HG02938 (cell line): ENCODE measurements at regions not wholly inside any gene's neighbourhood (a gene's known extent, or its start where the extent isn't known, plus 50 kb on each side); places are given as distances from the start of the nearest gene placed in this dataset.
"Not testable (repeated sequence)": the region's sequence is repeated elsewhere in the genome, so short reads cannot be mapped to it uniquely, and the experiment has no call there.

ENCODE experiments used
- ATAC-seq: cut with Tn5 transposase; IDR thresholded peaks from one replicate; pipeline ENCODE4 v1.9.1; 2021; ENCODE audit warnings: mild to moderate bottlenecking, moderate library complexity; ENCODE audit not compliant: unreplicated experiment

DNA sequence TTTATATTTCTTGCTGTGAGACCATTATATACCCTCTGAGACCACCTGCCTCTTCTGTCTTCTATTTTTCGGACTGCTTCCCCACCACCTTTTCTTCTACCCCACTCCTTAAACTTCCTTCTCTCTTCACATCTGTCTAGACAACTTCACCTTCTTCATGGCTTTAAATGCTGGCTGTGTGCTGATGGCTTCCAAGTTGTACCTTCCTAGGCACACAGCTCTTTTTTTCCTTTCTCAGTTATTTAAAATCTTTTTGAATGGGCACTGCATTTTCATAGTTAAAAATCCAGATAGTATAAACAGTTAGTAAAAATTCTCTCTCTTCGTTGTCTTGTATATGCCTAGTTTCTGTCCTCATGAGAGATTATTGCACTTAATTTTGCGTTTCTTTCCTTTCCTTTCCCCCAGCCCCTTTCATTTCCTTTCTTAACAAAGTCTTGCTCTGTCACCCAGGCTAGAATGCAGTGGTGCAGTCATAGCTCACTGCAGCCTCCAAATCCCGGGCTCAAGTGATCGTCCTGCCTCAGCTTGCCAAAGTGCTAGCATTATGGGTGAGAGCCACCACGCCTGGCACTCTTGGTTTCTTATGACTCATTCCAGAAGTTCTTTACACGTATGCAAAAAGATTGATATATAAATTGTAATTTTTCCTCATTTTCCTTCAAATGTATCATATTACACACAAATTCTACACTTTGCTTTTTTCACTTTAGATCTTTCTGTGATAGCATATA is 114.3 kb downstream of the NPIPB5 start:
- ATAC-seq: no peak

DNA sequence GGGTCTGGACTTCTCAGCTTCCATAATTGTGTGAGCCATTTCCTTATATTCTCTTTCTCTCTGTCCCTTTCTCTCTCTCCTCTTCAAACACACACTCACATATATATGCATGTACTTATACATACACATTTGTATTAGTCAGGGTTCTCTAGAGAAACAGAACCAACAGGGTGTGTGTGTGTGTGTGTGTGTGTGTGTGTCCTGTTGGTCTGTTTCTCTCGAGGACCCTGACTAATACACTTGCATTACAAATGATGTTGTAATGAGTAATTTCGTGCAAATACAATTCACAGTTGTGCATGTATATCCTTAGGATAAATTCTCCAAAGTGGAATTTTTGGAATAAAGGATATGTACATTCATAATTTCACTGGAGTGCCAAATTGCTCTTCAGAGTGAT is 115.3 kb downstream of the NPIPB5 start:
- no peak for ATAC-seq

DNA sequence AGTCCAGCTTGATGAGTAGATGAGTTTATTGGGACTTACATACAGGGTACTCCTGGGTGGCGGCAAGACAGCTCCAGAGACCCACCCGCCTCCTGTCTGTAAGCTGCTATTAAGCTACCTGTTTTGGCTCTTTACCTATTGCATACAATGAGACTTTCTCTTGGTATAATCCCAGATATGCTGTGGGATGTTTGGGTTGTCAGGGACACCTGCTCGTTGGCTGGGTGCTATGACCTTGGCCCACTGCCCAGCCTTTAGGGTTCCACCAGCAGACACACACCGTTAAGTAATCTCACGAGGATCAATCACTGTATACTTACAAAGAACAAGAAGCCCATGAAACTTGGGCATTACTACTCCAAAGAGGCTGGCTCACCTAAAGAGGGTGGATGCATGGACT is 116.4 kb downstream of the NPIPB5 start:
- ATAC-seq: no peak

DNA sequence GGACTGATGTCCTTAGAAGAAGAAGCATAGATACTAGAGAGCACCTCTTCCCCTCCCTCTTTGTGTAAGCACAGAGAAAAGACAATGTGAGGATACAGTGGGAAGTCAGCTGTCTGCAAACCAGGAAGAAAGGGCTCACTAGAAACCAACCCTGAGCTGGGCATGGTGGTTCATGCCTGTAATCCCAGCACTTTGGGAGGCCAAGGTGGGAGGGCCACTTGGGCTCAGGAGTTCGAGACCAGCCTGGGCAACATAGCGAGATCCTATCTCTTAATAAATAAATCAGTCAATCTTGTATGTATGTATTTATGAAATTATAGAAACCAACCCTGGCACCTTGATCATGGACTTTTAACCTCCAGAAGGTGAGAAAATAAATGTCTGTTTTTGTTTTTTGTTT is 118.3 kb downstream of the NPIPB5 start:
- ATAC-seq: no peak

DNA sequence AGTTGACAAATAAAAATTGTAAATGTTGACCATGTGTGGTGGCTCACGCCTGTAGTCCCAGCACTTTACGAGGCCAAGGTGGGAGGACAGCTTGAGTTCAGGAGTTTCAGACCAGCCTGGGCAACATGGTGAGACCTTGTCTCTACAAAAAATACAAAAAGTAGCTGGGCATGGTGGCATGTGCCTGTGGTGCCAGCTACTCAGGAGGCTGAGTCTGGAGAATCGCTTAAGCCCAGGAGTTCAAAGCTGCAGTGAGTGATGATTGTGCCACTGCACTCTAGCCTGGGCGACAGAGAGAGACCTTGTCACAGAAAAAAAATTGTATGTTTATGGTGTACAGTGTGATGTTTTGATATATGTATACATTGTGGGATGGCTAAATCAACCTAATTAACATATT is 119.6 kb downstream of the NPIPB5 start:
- ATAC-seq: no peak

DNA sequence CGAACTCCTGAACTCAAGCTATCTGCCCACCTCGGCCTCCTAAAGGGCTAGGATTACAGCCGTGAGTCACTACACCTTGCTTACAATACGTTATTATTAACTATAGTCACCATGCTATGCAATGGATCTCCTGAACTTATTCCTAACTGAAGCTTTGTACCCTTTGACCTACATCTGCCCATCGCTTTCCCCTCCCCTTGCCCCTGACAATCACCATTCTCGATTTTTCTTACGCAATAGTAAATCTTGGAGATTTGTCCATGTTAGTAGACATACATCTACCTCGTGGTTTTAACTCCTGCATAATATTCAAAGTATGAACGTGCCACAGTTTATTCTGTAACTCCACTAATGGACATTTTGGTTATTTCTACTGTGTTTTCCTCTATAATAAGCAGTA is 120.6 kb downstream of the NPIPB5 start:
- no peak for ATAC-seq

DNA sequence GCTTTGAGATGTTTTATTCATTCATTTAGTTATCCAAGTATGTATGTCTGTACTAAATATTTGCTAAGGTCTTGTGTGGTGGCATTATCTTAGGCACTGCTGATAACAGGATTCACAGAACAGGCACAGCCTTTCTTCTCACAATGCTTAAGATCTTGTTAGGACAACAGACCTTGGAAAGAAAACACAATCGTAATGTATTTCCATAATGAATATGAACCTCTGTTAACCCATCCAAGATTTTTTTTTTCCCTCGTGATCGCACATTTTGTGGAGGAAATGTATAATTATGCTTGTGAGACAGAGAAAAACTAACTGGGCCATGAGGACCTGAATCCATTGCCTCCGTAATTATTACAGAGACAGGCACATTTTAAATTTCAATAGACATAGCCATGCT is 121.9 kb downstream of the NPIPB5 start:
- no peak for ATAC-seq

DNA sequence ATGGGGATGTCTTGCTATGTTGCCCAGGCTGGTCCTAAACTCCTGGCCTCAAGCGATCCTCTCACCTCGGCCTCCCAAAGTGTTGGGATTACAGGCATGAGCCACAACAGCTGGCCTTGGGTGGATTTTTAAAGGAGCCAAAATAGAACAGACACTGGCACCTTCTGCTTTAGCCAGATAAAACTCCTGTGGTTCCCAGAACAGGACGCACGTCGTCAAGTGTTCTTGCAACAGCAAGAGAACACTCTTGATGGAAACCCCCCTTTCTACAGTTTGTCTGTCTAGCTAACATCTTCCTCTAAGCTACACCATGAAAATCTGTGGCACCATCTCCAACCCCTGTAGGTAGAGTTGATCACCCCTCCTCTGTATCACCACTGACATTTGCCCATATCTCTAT is 122.6 kb downstream of the NPIPB5 start:
- no peak for ATAC-seq

DNA sequence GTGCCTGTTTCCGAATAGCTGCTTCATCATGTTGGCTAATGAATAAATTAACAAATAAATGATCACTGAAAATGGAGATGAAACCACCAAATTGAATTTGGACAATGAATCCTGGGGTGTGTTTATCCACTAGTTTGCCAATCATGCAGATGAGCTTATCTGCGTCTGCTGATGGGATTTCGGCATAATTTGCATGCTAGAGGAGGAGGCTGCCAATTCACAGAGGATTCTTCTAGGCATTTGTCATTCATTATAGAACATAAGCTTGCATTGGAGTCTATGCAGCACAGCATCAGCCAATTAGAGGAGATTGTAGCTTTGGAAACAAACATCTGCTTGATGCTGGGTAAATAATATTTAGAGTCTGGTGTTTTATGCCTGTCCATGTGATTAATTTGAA is 123.1 kb downstream of the NPIPB5 start:
- no peak for ATAC-seq

DNA sequence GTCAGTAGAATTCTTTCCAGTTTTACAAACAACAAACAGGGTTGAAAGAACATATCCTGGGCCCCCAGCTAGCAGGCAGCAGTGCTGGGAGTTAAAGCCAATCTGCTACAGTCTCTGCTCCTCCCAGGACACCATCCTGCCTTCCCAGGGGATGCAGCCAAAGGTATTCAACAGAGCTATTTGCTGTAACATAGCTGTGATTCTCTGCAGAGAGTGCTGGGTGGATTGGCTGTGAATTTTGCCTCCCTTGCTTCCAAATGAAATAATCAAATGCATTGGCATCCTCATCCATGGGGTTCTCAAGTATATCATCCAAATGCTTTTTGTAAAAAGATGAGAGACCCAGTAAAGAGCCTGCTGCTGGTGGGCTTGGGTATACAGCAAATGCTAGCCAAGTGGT is 124.3 kb downstream of the NPIPB5 start:
- ATAC-seq: no peak

DNA sequence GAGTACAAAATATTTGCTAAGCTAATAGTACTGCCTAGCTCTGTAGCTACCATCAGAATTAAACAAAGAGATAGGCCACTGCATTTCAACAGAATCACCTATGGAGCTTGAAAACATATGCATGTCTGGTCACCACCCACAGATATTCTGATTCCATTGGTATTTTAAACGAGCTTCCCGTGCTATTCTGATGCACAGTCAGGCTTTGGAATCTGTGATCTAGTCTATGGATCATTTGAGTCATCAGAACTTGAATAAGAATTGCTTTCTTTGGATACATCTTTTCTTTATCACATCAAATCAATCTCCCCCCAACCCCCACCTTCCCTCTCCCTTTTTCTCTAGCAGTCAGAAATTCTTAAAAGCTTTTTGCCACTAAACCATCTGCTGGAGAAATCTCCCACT is 124.7 kb downstream of the NPIPB5 start:
- no peak for ATAC-seq

DNA sequence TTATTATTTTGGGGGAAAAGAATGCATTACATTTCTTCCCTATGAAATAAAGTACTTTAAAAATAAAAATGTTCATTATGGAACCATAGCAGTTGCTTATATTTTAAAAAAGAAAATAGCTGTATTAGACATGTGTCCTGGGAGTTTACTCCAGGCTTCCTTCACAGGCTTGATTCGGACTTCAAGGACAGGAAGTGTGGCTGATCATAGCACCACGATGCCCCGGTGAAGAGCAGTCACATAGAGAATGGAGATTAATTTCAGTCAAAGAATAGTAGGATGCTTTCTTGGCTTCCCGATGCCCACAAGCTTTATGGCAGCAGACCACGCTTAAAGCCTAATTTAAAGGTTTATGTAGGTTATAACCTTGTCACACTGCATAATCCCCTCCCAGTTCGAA is 125.1 kb downstream of the NPIPB5 start:
- no peak for ATAC-seq

DNA sequence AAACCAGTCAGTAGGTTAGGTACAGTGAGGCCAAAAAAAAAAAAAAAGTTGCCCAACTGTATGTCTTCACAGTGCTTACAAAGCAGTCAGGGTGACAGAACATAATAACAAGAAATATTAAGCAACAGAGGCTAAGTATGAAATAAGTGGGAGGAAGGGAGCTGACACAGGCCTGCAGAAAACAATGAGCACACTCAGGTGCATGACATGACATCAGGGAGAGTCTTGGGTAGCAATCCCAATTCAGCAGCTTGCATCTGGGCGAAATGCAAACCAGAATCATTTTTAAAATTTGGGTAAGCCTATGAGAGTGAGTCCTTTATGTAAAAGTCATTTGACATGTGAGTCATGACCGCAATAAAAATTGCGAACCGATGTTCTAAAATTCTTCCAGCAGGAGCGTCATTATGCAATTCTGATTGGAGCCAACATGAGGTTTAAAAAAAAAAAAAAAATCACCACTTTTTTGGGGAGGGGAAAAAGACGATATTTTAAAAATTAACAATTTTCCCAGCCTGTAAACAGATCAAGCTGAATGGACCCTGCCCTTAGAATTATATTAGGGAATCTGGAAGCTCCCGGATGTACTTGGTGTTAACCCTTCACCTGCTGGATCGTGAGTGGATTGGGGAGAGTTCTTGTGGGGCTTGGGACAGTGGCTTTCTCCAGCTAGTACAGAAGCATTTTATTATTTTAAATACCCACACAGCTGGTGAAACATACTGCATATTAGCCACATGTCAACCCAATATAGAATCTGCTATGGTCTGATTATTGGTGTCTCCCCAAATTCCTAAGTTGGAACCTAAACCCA is 127.9 kb downstream of the NPIPB5 start:
- no peak for ATAC-seq

DNA sequence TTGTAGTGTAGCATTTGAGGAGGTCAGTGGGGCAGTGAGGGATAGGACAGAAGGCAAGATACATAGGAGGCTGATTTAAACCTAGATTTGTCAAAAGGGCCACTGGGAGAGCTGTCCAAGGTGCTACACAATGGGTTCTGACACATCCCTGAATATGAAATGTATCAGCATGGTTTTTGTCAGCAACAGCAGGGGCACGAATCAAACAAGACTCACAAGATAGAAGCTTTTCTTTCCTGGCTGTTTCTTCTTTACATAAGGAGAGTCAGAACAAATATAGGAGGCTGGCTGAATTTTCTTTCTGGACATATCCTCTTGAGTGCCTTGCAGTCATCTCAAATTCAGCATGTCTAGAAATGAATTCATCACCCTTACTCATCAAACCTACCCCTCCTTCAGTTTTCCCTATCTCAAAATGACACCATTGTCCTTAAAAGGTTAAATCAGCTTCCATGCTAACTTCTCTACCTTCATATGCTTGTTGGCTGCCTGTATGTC is 130.5 kb downstream of the NPIPB5 start:
- ATAC-seq: no peak

DNA sequence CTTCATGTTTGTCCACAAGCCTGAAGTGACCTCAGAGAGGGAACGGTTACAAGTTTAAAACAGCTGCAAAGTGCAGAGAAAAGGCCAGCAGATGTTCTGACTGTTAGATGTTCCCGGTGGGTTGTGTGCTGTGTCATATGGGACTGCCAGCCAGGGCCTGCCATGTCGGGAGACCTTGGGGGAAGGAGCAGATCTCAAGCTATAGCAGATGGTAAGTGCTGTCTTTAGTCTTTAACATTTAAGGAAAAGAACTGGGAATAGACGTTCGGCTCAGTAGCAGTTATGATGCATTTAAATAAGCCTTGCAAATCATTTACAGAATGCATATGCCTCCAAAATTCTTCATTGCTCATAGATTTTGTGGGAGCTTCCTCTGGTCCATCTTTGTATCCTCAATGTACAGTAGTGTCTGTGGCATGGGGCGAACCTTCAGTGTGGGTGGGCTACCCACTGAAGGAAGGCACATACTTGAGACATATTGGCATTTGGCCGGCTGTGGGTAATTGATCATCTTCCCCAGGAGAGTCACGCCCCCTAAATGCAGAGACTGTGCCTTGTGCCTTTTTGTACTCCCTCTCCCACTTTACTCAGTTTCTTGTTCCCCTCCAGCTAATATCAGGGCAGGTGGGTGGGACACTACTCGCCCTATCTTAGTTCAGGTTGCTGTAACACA is 131.9 kb downstream of the NPIPB5 start:
- ATAC-seq: no peak

DNA sequence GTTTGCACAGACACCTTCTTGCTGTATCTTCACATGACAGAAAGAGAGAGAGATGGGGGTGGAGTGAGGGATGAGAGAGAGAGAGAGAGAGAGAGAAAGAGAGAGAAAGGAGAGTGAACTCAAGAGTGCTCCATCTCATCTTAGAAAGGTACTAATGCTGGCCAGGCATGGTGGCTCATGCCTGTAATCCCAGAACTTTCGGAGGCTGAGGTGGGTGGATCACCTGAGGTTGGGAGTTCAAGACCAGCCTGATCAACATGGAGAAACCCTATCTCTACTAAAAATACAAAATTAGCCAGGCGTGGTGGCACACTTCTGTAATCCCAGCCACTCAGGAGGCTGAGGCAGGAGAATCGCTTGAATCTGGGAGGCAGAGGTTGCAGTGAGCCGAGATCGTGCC is 132.5 kb downstream of the NPIPB5 start:
- not testable (repeated sequence) for ATAC-seq

DNA sequence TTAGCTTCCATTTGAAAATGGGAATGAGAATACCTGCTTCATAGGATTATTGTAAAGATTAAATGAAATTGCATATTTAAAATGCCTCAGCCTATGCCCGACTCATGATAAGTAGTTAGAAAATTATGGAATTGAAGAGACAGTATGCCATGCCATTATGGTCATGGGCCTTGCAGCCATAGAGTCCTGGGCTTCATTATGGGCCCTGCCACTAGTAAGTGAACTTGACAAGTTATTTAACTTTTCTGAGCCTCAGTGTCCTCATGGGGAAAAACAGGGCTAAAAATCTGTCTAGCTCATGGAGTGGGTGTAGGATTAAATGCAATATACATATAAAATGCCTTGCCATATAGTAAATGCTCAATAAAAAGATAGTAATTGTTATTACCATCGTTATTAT is 133.2 kb downstream of the NPIPB5 start:
- ATAC-seq: no peak

DNA sequence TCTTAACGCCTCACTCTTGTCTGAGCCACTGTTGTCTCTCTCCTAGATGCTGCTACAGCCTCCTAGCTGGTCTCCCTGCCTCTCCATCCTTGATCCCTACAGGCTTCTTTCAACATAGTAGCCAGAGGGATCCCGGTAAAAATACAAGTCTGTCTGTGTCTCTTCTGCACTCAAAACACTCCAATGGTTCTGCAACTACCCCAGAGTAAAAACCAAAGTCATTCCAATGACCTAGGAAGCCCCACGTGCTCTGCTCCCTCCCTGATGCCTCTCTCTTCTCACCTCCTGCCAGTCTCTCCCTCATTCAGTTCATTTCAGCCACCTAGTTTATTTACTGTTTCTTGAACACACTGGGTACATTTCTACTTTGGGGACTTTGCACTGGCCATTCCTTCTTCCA is 135.2 kb downstream of the NPIPB5 start:
- no peak for ATAC-seq

DNA sequence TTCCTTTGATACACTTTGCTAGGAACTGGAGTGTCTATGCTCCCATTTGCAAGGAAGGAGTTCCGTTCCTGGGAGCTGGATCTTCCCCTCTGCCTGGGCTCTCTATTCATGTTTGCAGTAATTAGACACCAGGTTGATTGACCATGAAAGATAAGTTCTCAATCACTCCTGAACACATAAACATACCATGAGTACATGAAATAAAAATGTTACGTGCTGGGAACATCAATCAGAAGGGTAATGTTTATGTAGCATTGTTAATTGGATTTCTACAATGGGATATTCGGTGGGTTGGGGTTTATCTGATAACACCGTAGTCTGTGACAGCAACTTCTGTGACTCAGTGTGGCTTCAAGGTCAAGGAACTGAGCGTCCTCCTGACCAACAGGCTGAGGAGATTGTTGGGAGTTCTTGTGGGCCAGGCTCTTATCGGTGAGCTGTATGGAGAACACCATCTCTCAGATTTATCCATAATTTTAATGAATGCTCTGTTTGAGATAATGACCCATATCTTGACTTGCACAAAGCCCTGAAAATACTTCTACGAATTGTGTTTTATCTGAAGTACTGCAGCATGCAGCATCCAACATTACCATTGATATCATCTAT is 136.4 kb downstream of the NPIPB5 start:
- no peak for ATAC-seq

DNA sequence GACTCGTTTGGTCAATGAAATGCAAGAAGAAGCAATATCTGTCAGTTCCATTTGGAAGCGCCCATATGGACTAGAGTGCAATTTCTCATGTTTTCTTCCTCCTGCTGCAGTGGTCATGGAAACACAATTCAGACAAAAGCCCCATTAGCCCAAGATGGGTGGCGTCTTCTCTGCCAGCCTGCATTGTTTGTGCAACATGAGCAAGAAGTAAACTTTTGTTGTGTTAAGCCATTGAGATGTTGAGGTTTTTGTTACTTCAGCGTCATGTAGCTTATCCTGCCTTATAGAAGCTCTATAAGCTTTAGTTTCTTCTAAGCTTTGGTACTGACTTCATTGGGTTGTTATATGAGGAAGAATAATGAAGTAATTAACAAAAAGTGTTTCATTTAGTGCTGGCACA is 137.4 kb downstream of the NPIPB5 start:
- ATAC-seq: no peak

DNA sequence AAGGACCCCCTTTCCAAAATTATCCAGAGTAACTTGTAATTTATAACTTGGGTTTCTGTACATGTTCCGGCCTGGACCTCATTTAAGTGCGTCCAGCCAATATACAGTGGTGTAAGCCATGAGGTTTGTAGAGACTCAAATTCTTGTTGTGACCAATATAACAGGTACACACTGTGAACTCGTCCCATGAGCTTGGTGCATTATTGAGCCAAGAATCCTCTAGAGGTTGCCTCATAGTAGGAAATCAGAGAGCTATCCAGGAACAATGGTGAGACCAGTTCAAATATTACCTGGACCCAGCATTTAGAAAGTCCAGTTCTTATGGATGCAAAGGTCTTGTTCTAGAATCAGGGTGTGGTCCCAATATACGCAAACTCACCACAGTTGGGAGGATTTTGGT is 138.2 kb downstream of the NPIPB5 start:
- ATAC-seq: no peak
